ENCODE measurements at regions not wholly inside any gene's neighbourhood (a gene's known extent, or its start where the extent isn't known, plus 50 kb on each side); places are given as distances from the start of the nearest gene placed in this dataset.
A peak's percentile ranks its signal among the peaks of the same experiment; 100 is the strongest.

DNA sequence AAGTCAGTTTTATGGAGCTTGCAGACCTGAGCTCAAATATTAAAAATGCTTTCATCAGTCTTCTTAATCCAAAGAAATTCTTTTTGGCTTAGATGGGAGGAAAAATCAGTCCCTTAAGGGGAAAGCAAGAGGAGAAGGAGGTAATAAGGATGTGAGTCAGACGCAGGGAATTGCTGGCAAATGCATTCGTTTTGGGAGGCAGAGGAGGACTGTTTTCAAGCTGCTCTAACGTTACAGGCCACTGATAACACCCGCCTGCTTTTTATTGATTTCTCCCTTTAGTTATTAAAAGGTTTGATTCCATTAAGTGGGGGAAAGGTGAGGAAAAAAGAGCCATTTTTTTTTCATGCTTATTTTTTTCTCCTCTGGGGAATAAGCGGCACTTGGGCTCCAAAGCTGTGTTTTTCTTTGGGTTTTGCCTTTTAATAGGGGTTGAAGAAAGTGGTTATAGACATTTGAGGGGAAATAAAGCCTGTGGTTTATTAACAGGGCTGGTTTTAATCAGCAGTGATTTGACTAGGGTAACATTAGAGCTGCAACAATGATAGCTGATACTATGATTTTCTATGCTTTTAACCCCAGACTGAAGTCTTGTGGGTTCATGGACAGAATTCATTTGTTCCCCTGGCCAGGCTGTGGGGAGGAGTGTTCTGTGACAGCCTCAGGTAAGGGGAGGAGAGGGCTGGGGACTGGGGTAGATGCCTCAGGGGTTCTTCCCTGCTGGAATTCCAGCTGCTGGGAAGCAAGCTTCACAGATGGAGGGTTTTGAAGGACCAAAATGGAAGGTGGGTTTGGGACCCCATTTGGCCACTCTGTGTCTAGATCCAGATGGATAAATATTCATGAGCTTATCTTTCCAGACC is 225.2 kb downstream of the GAS1 start:
- TF ChIP-seq, protein P1, sequence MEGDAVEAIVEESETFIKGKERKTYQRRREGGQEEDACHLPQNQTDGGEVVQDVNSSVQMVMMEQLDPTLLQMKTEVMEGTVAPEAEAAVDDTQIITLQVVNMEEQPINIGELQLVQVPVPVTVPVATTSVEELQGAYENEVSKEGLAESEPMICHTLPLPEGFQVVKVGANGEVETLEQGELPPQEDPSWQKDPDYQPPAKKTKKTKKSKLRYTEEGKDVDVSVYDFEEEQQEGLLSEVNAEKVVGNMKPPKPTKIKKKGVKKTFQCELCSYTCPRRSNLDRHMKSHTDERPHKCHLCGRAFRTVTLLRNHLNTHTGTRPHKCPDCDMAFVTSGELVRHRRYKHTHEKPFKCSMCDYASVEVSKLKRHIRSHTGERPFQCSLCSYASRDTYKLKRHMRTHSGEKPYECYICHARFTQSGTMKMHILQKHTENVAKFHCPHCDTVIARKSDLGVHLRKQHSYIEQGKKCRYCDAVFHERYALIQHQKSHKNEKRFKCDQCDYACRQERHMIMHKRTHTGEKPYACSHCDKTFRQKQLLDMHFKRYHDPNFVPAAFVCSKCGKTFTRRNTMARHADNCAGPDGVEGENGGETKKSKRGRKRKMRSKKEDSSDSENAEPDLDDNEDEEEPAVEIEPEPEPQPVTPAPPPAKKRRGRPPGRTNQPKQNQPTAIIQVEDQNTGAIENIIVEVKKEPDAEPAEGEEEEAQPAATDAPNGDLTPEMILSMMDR (IDR thresholded peaks at IDR 0.05; ENCODE audit: insufficient read depth, low read length, missing control alignments) = no peak
- ChIA-PET POLR2A (interaction anchor here (0.5 to 0.7 kb wide), 3 partner anchors 13 to 236 kb away, joined by 3 to 4 read pairs (median 4); no protein-coding TSS in a partner anchor), CTCF (interaction anchor here (0.5 to 2.6 kb wide), 5 partner anchors 12 to 236 kb away, joined by 3 to 8 read pairs (median 5); no protein-coding TSS in a partner anchor)
- DNase-seq (ENCODE audit: low read depth, low spot score) = peak; percentile 79
- H3K4me3 ChIP-seq (ENCODE audit: low read depth, low read length) = no peak overlapping the region

DNA sequence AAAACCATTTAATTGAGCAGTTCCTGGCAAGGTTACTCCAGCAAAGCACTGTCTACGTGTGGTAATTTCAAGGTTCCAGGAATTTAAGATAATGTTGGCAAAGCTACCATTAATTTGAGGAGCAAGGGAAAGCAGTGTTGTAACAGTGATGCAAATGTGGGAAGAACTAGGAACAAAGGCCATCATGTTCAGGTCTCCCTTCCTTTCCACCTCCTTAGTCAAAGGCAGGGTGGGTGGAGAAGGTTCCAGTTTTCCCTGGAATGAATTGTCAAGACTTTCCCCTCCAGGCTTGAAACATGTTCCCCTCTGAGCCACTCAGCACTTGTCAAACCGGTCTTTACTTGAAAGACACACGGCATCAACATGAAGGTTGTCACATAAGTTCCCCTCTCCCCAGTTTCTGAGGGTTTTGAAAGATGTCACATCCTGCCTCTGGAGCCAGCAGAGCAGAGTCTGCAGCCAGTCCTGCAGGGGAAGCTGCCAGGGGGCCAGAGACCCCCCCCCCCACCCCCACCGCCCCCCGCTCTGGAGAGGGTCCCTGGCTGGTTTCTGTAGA is 226.0 kb downstream of the GAS1 start:
- POLR2A ChIA-PET = interaction anchor here (0.5 to 0.7 kb wide), 3 partner anchors 14 to 235 kb away, joined by 3 to 4 read pairs (median 4); no protein-coding TSS in a partner anchor
- no peak for DNase-seq (ENCODE audit: low read depth, low spot score)
- CTCF ChIA-PET = interaction anchor here (2.4 to 2.6 kb wide), 2 partner anchors 83 to 235 kb away, joined by 5 to 8 read pairs; no protein-coding TSS in a partner anchor

DNA sequence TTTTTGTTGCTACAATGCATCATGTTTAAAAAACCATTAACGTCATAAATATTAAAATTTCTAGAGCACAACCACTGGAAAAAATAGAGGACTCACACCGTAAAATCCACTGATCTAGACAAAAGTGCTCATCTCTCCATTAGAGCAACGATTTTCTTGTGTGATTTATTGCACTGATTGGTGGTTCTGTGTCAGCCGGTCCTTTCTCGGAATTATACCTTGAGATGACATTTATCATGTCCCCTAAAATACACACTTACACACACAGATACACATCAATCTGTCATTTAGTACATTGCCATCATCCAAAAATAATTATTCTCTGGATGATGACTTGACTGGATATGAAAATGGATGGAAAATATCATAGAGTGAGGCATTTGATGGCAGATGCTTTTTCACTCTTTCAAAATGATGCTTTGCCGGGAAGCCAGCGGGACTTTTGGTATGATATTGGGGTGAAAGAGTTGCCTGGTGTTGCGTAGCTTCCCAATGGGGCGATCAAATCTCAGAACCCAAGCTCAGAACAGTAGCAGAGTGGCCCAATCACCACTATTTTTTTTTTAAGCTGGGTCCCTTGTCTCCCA is 226.6 kb downstream of the GAS1 start:
- no peak for DNase-seq (ENCODE audit: low read depth, low spot score)
- TF ChIP-seq, protein P1 (IDR thresholded peaks at IDR 0.05; ENCODE audit: insufficient read depth, low read length, missing control alignments) = no peak
- ChIA-PET POLR2A (no interaction called here), CTCF (no interaction called here)
- no peak overlapping the region for H3K4me3 ChIP-seq (ENCODE audit: low read depth, low read length)

More for the DNA sequence above, 226.0 kb downstream of the GAS1 start:
- H3K4me3 ChIP-seq (ENCODE audit: low read depth, low read length) = no peak overlapping the region
- TF ChIP-seq, protein P1 (IDR thresholded peaks at IDR 0.05; ENCODE audit: insufficient read depth, low read length, missing control alignments) = no peak

DNA sequence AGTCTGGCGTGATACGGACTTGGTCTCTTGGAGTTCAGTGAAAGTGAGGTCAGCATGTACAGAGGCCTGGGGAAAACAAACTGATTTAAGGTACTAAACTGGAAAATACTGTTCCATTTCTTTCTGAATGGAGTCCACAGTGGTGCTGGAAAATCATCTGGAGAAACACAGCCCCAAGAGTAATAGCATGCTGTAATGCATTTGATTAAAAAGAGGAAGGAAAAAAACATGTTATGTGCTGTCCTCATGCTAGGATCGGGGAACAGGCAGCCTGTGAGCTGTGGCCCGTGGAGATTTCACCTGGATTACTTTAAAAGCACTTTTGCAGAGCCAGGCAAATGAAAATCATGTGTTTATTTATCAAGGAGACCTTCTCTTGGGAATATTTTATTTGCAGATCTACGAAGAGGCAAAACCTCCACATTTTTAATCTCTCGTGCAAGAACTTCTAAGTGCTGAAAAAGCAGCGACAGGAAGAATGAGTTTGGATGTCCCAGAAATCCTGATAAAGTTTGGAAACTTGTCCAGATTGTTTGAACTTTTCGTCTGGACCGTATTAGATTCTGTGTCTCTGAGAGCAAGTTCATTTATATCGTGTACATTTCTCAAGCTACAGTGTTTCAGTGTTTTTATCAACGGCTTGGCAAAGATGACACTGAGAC is 228.8 kb downstream of the GAS1 start:
- POLR2A ChIA-PET = no interaction called here
- CTCF ChIA-PET = interaction anchor here (1.5 kb wide), 1 partner anchor 56 kb away, joined by 3 read pairs; no protein-coding TSS in a partner anchor
- TF ChIP-seq, protein P1 (IDR thresholded peaks at IDR 0.05; ENCODE audit: insufficient read depth, low read length, missing control alignments) = no peak
- no peak overlapping the region for H3K4me3 ChIP-seq (ENCODE audit: low read depth, low read length)
- no peak for DNase-seq (ENCODE audit: low read depth, low spot score)

DNA sequence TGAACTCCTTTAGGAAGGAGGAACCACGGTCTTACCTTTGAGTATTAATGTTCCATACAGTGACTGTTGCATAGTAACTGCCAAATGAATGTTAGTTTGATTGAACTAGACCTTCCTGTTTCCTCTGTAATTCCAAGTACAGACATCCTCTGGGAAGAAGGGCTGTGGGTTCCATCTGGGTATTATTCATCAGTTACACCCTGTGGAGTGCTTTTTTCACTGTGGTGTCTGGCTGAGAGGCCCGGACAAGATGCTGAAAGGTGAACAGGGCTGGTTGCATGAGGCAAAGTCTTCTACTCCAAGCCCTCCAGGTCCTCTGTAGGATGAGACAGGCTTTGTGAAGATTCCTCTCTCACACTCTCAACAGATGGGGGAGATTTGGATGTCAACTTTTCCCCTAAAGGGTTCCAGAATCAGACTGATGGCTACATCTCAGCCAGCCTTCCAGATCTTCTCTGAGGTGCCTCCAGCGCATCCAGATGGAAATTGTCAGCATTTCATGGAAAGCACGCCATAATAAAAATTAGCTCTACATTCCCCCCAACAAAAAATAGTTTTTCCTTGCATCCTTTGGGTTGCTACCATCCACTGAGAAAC is 230.9 kb downstream of the GAS1 start:
- CTCF ChIA-PET = no interaction called here

More for the DNA sequence above, 230.9 kb downstream of the GAS1 start:
- no peak for DNase-seq (ENCODE audit: low read depth, low spot score)
- TF ChIP-seq, protein P1 (IDR thresholded peaks at IDR 0.05; ENCODE audit: insufficient read depth, low read length, missing control alignments) = no peak
- no peak overlapping the region for H3K4me3 ChIP-seq (ENCODE audit: low read depth, low read length)
- POLR2A ChIA-PET = no interaction called here
